Colon (tissue), 2 donors: ENCODE measurements at regions not wholly inside any gene's neighbourhood (a gene's known extent, or its start where the extent isn't known, plus 50 kb on each side); places are given as distances from the start of the nearest gene placed in this dataset.
"Not testable (repeated sequence)": the region's sequence is repeated elsewhere in the genome, so short reads cannot be mapped to it uniquely, and the experiment has no call there.

Experiments used
- FAIRE-seq: peaks from 2 replicates; lab custom pipeline; 2012; peaks lifted over from hg19 to GRCh38; lab: Jason Lieb, UNC
- donor health status: control.
- donor health status: control.

- no peak for FAIRE-seq
Measured at GRCh38 chr18:10169814-10170213, 256.0 kb downstream of the VAPA start.

- no peak for FAIRE-seq
Measured at GRCh38 chr18:10170375-10170774, 256.6 kb downstream of the VAPA start.

DNA sequence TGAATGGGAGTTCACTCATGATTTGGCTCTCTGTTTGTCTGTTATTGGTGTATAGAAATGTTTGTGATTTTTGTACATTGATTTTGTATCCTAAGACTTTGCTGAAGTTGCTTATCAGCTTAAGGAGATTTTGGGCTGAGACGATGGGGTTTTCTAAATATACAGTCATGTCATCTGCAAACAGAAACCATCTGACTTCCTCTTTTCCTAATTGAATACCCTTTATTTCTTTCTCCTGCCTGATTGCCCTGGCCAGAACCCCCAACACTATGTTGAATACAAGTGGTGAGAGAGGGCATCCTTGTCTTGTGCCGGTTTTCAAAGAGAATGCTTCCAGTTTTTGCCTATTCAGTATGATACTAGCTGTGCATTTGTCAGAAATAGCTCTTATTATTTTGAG is 261.5 kb downstream of the VAPA start:
- not testable (repeated sequence) for FAIRE-seq

DNA sequence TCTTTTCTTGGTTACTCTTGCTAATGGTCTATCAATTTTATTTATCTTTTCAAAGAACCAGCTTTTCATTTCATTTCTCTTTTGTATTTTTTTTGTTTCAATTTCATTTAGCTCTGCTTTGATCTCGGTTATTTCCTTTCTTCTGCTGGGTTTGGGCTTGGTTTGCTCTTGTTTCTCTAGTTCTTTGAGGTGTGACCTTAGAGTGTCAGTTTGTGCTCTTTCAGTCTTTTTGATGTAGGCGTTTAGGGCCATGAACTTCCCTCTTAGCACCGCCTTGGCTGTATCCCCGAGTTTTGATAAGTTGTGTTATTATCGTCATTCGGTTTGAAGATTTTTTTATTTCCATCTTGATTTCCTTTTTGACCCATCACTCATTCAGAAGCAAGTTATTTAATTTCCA is 265.5 kb downstream of the VAPA start:
- FAIRE-seq = not testable (repeated sequence)

- no peak for FAIRE-seq
Measured at GRCh38 chr18:10182009-10182624, 268.3 kb downstream of the VAPA start.

DNA sequence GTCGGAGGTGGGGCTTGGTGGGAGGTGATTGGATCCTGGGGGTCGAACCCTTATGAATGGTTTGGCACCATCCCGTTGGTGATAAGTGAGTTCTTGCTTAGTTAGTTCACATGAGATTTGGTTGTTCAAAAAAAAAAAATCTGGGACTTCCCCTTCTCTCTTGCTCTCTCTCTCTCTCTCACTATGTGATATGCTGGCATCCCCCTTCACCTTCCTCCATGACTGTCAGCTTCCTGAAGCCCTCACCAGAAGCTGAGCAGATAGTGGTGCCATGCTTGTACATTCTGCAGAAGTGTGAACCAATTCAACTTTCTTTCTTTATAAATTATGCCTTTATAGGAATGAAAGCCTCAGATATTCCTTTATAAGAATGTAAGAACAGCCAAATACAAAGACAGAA is 269.7 kb upstream of the APCDD1 start:
- no peak for FAIRE-seq

DNA sequence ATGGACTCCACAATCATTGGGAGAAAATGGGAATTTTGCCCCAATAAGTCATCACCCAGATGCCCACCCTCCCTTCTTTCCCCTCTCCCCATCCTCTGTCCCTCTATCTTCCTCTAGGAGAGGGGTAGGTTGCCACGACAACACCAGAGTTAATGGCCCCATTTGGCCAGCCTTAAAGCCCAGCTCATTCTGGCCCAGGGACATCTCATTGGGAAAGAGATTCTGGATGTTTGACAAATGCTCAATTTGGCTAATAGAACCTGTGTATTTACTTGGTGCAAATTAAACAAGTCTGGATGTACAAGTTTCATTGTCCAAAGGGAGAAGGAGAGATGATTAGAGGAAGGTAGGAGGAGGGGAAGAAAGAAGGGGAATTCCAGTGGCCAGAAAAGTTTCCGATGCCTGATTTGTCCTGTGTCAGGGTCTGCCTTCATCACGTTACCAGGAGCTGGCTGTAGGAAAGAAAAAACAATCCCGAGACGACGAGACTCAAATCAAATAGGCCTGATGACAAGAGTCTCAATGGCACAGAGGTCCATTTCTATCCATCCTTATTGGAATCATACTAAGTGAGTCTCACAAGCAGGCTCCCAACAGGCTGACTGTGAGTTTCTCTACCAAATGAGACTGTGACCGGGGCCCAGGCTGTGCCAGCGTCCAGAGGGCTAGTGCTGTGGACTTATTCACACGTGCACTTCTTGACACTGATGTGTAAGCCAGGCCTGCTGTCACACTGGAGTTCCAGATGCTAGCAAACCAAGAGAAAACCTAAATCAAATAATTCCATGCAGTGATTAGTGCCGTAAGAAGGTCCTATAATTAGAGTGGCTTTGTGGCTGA is 265.2 kb upstream of the APCDD1 start:
- no peak for FAIRE-seq

GRCh38 chr18:10190564-10190963 is 263.9 kb upstream of the APCDD1 start:
- FAIRE-seq = no peak

- no peak for FAIRE-seq
Measured at GRCh38 chr18:10193444-10193843, 261.0 kb upstream of the APCDD1 start.

GRCh38 chr18:10194592-10194991 is 259.8 kb upstream of the APCDD1 start:
- no peak for FAIRE-seq

GRCh38 chr18:10195529-10195928 is 258.9 kb upstream of the APCDD1 start:
- FAIRE-seq = no peak

GRCh38 chr18:10197097-10197496 is 257.3 kb upstream of the APCDD1 start:
- no peak for FAIRE-seq

GRCh38 chr18:10201226-10201625 is 253.2 kb upstream of the APCDD1 start:
- no peak for FAIRE-seq

DNA sequence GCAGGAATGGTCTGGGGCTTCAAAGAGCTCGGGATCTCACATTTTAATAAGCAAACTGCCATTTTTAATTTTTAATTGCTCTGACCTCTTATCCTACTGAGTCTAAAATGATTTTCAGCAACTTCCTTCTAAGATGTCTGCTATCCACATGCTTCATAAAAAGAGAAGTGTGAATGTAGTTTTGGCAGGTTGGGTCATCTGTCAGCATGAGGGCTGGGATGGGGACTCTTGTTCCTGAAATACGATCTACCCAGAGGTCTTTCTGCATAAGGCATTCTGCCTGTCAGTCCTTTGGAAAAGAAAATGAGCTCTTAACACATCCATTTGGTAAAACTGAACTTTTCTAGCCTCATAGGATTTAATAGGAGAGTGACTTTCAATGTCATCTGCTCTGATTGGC is 252.8 kb upstream of the APCDD1 start:
- FAIRE-seq = no peak

DNA sequence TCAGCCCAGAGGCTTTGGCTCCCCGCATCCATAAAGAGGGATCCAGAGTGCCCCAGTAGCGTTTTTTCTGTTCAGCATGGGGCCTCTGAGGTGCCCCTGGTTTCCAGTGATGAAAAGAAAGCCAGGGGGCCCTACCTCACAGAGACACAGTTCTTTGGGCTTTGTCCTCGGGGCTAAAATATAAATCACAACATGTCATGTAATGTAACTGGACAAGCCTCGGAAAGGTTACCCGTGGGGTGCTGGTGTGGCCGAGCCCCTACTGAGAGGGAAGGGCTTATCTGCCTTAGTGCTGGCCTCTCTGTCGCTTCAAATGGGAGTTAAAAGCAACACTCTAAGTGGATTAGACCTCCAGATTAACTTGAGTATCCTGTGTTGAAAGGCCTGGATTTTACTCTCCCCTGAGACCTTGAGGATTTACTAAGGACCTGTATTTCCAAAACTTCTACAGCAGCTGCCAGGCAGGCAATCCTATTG is 251.6 kb upstream of the APCDD1 start:
- FAIRE-seq = no peak

GRCh38 chr18:10205151-10205550 is 249.3 kb upstream of the APCDD1 start:
- FAIRE-seq = no peak

- FAIRE-seq = no peak
Measured at GRCh38 chr18:10207682-10208345, 246.6 kb upstream of the APCDD1 start.

- FAIRE-seq = no peak
Measured at GRCh38 chr18:10209302-10209701, 245.1 kb upstream of the APCDD1 start.

DNA sequence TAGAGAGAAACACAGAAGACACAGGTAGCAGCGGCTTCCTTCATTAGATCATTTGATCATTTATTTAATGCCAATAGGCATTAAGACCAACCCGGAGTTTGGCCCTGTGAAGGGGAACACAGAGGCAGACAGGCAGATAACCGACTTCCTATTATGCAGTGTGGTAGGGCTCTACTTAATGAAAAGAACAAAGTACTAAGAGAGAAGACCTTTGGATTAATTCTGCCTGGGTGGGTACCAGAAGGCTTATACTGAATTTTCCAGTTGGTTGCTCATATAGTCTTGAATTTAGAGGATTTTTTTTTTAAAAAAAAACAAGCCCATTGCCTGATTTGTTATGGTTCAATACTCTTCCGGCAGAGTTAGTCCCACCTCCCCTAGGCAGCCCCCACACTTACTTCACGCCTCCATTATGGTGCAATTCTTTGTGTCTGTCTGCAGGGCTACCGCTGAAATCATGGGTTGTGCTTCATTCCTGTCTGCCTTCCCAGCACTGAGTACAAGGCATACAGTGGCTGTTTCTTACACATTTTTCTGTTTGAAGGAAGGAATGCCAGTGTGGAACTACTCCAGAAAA is 244.3 kb upstream of the APCDD1 start:
- no peak for FAIRE-seq

DNA sequence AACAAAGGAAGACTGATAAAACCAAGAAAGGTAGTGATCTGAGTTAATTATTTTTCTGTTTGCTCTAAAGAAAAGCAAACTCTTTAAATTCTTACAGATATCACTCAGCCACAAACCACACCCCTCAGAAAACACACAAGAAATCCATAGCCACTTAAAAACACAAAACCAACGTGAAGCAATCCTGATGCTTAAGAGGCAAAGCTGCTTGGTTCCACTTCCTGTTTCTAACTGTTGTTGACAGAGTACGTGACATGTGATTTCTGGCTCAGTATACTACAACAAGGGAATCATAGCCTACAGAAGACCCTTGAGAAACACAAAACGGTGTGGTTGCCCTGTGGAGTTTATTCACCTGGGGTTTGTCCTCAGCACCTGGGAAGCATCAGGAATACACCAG is 240.9 kb upstream of the APCDD1 start:
- FAIRE-seq = no peak

GRCh38 chr18:10215446-10215845 is 239.0 kb upstream of the APCDD1 start:
- FAIRE-seq = no peak

DNA sequence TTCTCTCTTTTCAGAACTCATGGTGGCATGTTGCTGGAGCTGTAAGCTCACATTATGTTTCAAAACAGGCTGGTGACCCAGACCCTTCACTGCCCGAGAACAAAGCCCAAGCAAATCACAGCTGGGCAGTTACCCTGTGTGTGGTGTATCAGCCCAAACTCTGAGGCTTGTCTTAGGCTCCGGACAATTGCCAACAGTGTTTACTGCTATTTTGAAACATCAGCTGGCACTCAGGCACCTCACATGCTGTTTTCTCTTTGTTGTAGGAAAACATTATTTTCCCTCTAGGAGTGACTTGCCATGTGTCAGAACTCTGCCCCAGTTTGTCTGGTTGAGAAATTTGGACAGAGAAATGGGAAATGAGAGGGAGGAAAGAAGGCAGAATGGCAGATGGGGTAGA is 237.6 kb upstream of the APCDD1 start:
- no peak for FAIRE-seq

- no peak for FAIRE-seq
Measured at GRCh38 chr18:10217211-10217610, 237.2 kb upstream of the APCDD1 start.
